ENCODE measurements at regions not wholly inside any gene's neighbourhood (a gene's known extent, or its start where the extent isn't known, plus 50 kb on each side); places are given as distances from the start of the nearest gene placed in this dataset.
"Not testable (repeated sequence)": the region's sequence is repeated elsewhere in the genome, so short reads cannot be mapped to it uniquely, and the experiment has no call there.

GRCh38 chr4:52376132-52376704 is 282.9 kb downstream of the USP46 start:
- Histone ChIP-seq H3K36me3 (no peaks in the 10 kb centered on the region), H3K4me1 (no peaks in the 10 kb centered on the region), H3K27ac (no peak overlapping the region), H3K27me3 (no peaks in the 10 kb centered on the region), H3K9me3 (no peaks in the 10 kb centered on the region), H3K4me3 (no peak overlapping the region)
- intact Hi-C loops (cut with DNase I): loop anchor here (10.0 kb wide), 1 partner anchor 1849 kb away; the partner anchor contains the start of gene PDGFRA
- DNase-seq (ENCODE audit: extremely low spot score in 2 of 2): no peak
- TF ChIP-seq, protein P1, sequence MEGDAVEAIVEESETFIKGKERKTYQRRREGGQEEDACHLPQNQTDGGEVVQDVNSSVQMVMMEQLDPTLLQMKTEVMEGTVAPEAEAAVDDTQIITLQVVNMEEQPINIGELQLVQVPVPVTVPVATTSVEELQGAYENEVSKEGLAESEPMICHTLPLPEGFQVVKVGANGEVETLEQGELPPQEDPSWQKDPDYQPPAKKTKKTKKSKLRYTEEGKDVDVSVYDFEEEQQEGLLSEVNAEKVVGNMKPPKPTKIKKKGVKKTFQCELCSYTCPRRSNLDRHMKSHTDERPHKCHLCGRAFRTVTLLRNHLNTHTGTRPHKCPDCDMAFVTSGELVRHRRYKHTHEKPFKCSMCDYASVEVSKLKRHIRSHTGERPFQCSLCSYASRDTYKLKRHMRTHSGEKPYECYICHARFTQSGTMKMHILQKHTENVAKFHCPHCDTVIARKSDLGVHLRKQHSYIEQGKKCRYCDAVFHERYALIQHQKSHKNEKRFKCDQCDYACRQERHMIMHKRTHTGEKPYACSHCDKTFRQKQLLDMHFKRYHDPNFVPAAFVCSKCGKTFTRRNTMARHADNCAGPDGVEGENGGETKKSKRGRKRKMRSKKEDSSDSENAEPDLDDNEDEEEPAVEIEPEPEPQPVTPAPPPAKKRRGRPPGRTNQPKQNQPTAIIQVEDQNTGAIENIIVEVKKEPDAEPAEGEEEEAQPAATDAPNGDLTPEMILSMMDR (IDR thresholded peaks at IDR 0.05): peak in 2 of 3 experiments; percentile 55 to 56
- no peak for TF ChIP-seq POLR2A (IDR thresholded peaks at IDR 0.05)

DNA sequence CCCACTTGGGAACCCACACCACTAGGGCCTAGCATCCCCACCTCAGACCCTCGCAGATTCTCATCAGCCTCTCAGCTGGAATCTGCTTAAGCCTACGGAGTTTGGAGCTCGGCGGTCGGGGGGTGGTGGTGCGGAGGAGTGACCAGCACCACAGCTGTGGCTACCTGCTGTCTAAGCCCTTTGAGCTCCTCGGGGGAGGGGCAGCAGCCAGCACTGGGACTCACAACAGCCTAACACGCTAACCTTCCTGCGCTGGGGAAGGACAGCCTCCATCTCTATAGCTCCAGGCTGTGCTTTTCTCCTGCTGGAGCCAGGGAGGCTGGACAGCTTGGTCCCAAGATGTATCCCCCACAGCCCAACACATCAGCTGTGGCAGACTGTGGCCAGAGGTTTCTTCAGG is 281.5 kb downstream of the USP46 start:
- Histone ChIP-seq H3K36me3 (no peaks in the 10 kb centered on the region), H3K4me3 (no peak overlapping the region), H3K27ac (no peak overlapping the region), H3K27me3 (no peaks in the 10 kb centered on the region), H3K9me3 (no peaks in the 10 kb centered on the region), H3K4me1 (no peaks in the 10 kb centered on the region)
- intact Hi-C loops (cut with DNase I): loop anchor here (10.0 kb wide), 1 partner anchor 1847 kb away; the partner anchor contains the start of gene PDGFRA
- TF ChIP-seq, protein P1 (IDR thresholded peaks at IDR 0.05): no peak
- no peak for TF ChIP-seq POLR2A (IDR thresholded peaks at IDR 0.05)
- TF ChIP-seq POLR2AphosphoS5 (IDR thresholded peaks at IDR 0.05; ENCODE audit: insufficient read depth in 1 of 2, low read depth in 1 of 2): no peak
- no peak for DNase-seq (ENCODE audit: extremely low spot score in 2 of 2)

- Histone ChIP-seq H3K4me1 (no peaks in the 10 kb centered on the region), H3K9me3 (no peaks in the 10 kb centered on the region), H3K27me3 (no peaks in the 10 kb centered on the region), H3K27ac (no peak overlapping the region), H3K36me3 (no peaks in the 10 kb centered on the region), H3K4me3 (no peak overlapping the region)
- no peak for DNase-seq (ENCODE audit: extremely low spot score in 2 of 2)
- TF ChIP-seq, protein P1 (IDR thresholded peaks at IDR 0.05): no peak
- no peak for TF ChIP-seq POLR2AphosphoS5 (IDR thresholded peaks at IDR 0.05; ENCODE audit: insufficient read depth in 1 of 2, low read depth in 1 of 2)
- TF ChIP-seq POLR2A (IDR thresholded peaks at IDR 0.05): no peak
- intact Hi-C loops (cut with DNase I): no loop called here
Observed at GRCh38 chr4:52407545-52407944, 251.6 kb downstream of the USP46 start.

GRCh38 chr4:52408032-52408431 is 251.1 kb downstream of the USP46 start:
- TF ChIP-seq, protein P1 (IDR thresholded peaks at IDR 0.05): no peak
- TF ChIP-seq POLR2AphosphoS5 (IDR thresholded peaks at IDR 0.05; ENCODE audit: insufficient read depth in 1 of 2, low read depth in 1 of 2) (no peak), POLR2A (IDR thresholded peaks at IDR 0.05) (no peak)
- Histone ChIP-seq H3K4me3 (no peak overlapping the region), H3K4me1 (no peaks in the 10 kb centered on the region), H3K27ac (no peak overlapping the region), H3K36me3 (no peaks in the 10 kb centered on the region), H3K9me3 (no peaks in the 10 kb centered on the region), H3K27me3 (no peaks in the 10 kb centered on the region)
- DNase-seq (ENCODE audit: extremely low spot score in 2 of 2): no peak
- intact Hi-C loops (cut with DNase I): no loop called here

- Histone ChIP-seq H3K9me3 (no peaks in the 10 kb centered on the region), H3K4me1 (no peaks in the 10 kb centered on the region), H3K4me3 (no peak overlapping the region), H3K27ac (no peak overlapping the region), H3K36me3 (no peaks in the 10 kb centered on the region), H3K27me3 (no peaks in the 10 kb centered on the region)
- TF ChIP-seq POLR2AphosphoS5 (IDR thresholded peaks at IDR 0.05; ENCODE audit: insufficient read depth in 1 of 2, low read depth in 1 of 2): no peak
- TF ChIP-seq, protein P1 (IDR thresholded peaks at IDR 0.05): no peak
- intact Hi-C loops (cut with DNase I): no loop called here
- DNase-seq (ENCODE audit: extremely low spot score in 2 of 2): no peak
Observed at GRCh38 chr4:52408471-52408870, 250.6 kb downstream of the USP46 start.

- H3K36me3 ChIP-seq; H3K27ac ChIP-seq; H3K9me3 ChIP-seq; intact Hi-C loops (cut with DNase I); H3K4me3 ChIP-seq; DNase-seq (ENCODE audit: extremely low spot score in 2 of 2); H3K27me3 ChIP-seq; H3K4me1 ChIP-seq: not testable (repeated sequence)
Observed at GRCh38 chr4:52409766-52410165, 249.3 kb downstream of the USP46 start.
